AG10803 (cell line): ENCODE measurements at regions not wholly inside any gene's neighbourhood (a gene's known extent, or its start where the extent isn't known, plus 50 kb on each side); places are given as distances from the start of the nearest gene placed in this dataset.

Experiments
- DNase-seq: peaks from one replicate; pipeline ENCODE4 v3.0.0; 2010; ENCODE audit warnings: low read depth
- H3K4me3 ChIP-seq: 2 replicates; pipeline ENCODE4 v1.5.1; 2011; ENCODE audit warnings: mild to moderate bottlenecking, low read length, control low read depth
- CTCF ChIP-seq: conservative IDR thresholded peaks from 2 replicates; pipeline ENCODE4 v1.5.1; 2011; ENCODE audit warnings: mild to moderate bottlenecking, low read length, control low read depth, inconsistent platforms

GRCh38 chr15:57767481-57767880 is 61.0 kb downstream of the POLR2M start:
- H3K4me3 ChIP-seq: no peak overlapping the region
- DNase-seq: no peak
- no peak for TF ChIP-seq CTCF

GRCh38 chr15:57769266-57769665 is 62.8 kb downstream of the POLR2M start:
- TF ChIP-seq CTCF: no peak
- peak; percentile 83 for DNase-seq
- no peak overlapping the region for H3K4me3 ChIP-seq

GRCh38 chr15:57770495-57770894 is 64.0 kb downstream of the POLR2M start:
- no peak for TF ChIP-seq CTCF
- H3K4me3 ChIP-seq: no peak overlapping the region
- DNase-seq: no peak

GRCh38 chr15:57772223-57772957 is 65.9 kb downstream of the POLR2M start:
- TF ChIP-seq CTCF: no peak
- DNase-seq: peak; percentile 40
- H3K4me3 ChIP-seq: no peak overlapping the region

GRCh38 chr15:57773051-57773450 is 66.5 kb downstream of the POLR2M start:
- TF ChIP-seq CTCF: no peak
- H3K4me3 ChIP-seq: no peak overlapping the region
- no peak for DNase-seq

- no peak for TF ChIP-seq CTCF
- no peak for DNase-seq
- no peak overlapping the region for H3K4me3 ChIP-seq
Measured at GRCh38 chr15:57777003-57777402, 70.5 kb downstream of the POLR2M start.

- no peak for TF ChIP-seq CTCF
- no peak overlapping the region for H3K4me3 ChIP-seq
- peak; percentile 12 for DNase-seq
Measured at GRCh38 chr15:57780471-57780870, 74.0 kb downstream of the POLR2M start.
